Head of caudate nucleus (tissue), 42 donors: ENCODE measurements at regions not wholly inside any gene's neighbourhood (a gene's known extent, or its start where the extent isn't known, plus 50 kb on each side); places are given as distances from the start of the nearest gene placed in this dataset.

Source experiments
- DNase-seq, 42 donors: peaks; one replicate each; pipeline versions ENCODE4 v3.0.0 to v3.0.0-alpha.2; 2020 to 2021; ENCODE audit warnings: mixed read lengths in 7 of 42
- intact Hi-C: fragments of 100-400 bp; cut with DNase I; formaldehyde crosslinking; loops from one replicate; pipeline ENCODE4 v1.15.0; 2022

DNA sequence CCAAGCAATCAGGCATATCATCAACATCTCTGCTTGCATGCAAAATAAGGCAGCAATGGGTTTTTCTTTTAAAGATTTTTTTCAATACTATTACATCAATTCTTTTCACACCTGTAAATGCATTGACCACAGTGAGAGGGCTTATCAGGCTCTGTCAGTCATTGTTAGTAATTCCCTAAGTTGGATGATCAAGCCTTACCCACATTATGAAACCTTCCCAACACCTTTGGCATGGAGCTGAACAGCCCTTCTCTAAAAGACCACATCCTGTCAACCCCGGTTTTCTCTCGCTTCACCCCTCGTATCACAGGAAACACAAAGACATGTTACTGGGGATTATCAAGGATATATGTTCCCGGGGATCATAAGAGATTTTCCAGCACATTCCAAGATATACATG is 135.2 kb upstream of the SLC24A5 start:
- intact Hi-C loops, result loop anchor here (5.0 kb wide), 2 partner anchors 268 to 788 kb away; partner anchors contain the start of gene SEMA6D
- no peak for DNase-seq

DNA sequence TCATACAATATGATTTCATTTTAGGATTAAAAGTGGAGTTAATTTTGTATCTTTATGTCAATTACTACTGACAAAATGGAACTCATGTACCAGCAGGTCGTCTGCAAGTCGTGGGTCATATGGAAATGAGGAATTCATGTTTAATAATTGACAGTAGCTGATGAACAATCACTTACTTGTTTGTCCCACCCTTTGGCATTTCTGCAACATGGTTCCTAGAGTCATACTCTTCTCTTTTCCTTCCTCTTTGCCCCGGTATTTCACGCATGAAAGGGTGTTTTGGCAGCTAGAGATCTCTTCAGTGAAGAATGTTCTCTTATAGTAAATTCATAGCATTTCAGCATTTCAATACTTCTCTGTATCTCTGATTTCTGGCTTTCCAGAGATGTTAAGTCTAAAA is 133.3 kb upstream of the SLC24A5 start:
- no peak for DNase-seq
- intact Hi-C loops, result loop anchor here (5.0 kb wide), 2 partner anchors 270 to 790 kb away; partner anchors contain the start of gene SEMA6D

DNA sequence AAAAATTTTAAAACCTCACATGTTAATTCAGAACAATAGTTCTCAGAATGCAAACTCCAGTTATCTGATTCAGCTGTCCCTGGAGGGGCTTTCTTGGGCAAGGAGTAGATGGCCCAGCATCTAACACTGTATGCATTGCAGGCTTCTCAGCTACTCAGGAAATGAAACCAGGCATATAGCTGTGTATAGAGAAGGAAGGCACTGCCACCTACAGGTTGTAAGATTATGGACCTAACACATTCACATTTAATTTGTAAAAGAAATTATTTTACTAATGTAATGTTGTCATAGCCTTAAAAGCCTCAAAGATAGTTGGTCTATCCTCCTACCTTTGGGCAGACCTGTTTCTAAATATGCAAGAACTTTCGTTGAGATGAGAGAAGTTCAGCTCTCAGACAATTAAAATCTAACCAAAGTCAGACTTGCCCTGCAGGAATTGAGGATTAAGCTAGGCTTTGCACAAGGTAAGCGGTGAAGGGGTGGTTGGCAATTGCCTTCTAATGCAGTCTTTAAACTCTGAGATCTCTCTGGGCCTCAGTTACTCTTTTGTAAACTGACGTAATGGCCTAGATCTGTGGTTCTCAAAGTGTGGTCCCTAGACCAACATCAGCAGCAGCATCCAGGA is 132.8 kb upstream of the SLC24A5 start:
- peak in 29 of 42 donors; percentile 8 to 80 (median 49) for DNase-seq
- intact Hi-C loops, result loop anchor here (5.0 kb wide), 2 partner anchors 271 to 791 kb away; partner anchors contain the start of gene SEMA6D

DNA sequence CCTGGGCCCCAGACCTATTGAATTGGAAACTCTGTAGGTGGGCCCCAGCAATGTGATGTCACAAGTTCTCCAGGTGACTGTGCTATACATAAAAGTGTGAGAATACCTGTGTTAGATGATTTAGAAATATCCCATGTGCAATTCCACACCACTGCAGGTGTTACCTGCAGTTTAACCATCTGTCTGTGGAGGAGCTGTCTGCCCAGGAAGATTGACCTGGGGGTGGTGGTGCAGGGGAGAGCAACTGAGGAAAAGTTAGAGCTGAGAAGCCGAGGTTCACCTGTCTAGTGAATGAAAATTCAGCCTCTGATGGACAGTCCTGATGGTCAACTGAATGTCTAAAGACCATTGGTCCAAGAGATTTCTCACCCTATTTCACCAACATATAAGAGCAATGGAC is 132.2 kb upstream of the SLC24A5 start:
- no peak for DNase-seq
- intact Hi-C loops, result loop anchor here (5.0 kb wide), 2 partner anchors 271 to 791 kb away; partner anchors contain the start of gene SEMA6D

DNA sequence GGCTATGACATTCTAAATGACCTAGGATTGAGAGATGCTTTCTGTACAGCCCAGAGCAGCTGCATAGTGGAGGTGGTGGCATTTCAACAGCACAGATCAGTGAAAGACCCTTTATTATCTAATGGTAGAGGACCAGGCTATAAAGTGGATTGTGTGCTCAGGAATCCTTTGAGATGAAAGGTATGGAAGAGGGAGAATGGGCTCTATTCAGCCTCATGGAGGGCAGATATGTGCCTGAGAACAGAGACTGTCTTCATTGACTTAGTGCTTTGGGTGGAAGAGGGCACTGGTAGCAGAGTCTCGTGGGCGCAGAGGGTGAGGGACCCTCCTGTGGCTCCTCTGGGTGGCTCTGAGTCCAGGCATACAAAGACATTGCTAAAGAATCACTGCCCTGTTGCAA is 130.0 kb upstream of the SLC24A5 start:
- no peak for DNase-seq

DNA sequence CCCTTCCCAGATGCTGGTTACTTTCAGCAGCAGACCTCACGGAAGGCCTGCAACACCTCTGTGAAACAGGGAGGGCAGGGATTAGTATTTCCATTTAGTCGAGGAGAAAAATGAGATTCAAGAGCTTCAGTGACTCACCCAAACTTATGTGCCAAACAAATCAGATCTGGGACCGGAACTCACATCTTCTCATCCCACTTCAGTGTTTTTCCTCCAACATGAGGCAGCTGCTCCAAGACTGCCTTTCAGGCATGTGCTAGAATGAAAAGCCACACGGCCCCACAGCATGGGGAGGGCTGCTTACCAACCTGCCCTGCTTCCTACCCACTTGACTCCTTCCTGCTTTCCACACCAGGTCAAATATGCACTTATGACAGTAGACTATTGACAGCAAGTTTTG is 129.4 kb upstream of the SLC24A5 start:
- intact Hi-C loops, result no loop called here
- DNase-seq, result no peak

More for the DNA sequence above, 130.0 kb upstream of the SLC24A5 start:
- intact Hi-C loops, result no loop called here

DNA sequence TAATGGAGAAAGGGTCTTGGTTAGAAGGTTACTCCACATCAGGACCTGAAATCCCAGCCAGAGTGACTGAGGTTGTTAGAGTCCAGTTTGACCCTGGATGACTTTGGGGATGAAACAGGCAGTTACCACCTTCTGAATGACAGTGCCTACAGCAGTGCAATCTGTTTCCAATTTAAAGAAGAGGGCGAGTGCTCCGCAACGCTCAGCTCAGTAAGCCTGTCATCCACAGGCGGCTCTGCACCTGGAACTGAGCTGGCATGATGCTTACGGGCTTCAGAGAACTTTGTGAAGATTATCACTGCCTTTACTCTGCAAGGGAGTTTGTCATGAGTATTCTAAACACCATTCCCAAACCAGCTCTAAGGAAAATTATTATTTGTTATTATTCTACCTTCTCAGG is 127.7 kb upstream of the SLC24A5 start:
- DNase-seq, result no peak
- intact Hi-C loops, result no loop called here

DNA sequence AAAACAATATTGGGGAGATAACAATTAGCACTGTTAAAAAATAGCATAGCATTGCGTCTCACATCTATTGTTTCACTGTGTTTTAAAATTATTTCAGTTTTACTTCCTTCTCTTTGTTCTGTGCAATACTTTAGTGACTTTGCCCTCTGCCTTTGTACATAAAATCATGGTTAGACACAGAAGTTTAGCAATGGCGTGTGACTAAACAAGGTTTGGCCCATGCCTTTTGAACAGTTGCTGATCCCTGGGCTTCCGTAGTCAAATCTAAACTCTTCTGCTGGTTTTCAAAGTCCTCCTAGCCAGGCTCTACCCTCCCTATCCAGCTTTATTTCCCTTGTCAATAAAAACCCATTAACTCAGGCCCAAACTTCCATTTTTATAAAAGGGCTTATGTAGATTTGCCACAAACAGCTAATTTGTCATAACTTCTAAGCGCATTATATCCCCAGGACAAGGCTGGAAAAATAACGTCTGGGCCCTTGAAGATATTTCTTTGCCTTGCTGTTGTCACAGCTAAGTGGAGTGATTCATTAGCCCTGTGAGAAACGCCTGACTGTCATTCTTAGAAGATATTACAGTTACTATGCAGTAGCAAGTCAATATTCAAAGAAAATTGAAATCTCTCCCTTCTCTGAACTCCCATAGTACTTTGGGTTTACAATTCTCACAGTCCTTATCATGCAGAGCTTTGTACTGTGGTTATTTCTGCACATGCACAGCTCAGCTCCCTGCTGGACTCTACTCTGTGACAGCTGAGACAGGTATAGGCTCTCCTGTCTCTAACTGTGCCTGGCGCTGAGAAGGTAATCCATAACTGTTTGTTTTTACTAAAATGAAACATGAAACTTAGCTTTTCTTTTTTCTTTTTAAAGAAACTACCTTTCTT is 123.4 kb upstream of the SLC24A5 start:
- intact Hi-C loops, result no loop called here
- no peak for DNase-seq

DNA sequence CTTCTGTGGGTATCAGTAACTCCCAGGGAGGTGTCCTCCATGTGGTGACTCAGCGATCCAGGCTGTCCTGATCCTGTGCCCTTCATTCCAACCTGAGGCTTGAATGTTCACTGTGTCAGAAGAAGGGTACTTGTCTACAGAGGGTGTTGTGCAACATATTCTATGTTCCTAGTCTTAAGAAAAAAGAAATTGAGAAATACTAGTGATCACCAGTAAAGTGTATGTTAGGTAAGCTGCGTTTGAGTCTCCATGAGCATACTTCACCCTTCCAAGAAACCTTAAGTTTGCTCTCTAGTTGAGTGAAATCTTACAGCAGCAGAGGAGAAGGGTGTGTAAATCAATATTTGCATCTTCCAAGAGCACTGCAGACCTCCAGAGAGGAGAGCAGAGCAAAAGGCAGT is 122.2 kb upstream of the SLC24A5 start:
- no peak for DNase-seq
- intact Hi-C loops, result no loop called here

DNA sequence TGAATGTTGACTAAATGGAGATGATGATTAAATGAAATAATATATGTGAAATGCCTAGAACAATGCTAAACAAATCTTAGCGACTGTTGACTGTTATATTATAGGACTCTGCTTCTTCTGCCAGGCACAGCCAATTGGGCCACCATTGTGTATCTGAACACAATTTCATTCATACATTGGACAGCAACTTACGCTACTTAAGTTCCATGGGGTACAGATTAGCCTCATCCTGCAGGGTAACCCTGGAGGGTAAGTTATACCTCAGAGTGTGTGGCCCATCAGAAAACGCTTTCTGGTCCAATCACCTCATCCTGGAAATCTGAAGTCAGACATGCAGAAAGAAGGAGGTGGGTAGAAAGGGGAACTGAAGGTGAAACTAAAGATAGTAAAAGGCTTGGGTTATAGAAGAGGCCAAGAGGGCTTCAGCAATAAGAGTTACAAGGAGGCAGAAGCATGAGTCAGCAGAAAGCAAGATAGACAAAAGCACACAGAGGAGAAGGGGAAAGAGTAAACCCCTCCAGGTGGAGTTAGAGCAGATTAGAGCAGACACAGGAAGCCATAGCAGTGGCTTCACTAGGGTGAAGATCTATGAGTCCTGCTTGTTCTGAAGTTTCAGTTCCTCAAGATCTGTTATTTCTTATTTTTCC is 119.3 kb upstream of the SLC24A5 start:
- no peak for DNase-seq

DNA sequence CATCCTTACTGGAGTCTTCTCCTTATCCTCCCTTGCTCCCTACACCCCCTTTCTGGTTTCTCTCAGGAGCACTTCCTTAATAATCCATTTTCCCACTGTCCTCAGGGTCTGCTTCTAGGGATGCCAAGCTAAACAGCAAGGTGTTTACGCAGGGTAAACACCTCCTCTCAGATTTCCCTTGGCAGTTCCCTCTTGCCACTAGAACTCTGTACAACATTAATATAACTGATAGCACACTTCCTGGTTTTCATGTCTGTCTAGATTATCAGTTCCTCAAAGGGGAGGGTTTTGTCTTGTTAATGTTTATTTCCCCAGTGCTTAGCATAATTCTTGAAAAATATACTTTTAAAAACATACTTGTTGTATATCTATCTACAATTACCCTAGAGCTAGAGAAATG is 118.0 kb upstream of the SLC24A5 start:
- DNase-seq, result no peak
- intact Hi-C loops, result no loop called here

More for the DNA sequence above, 119.3 kb upstream of the SLC24A5 start:
- intact Hi-C loops, result no loop called here

DNA sequence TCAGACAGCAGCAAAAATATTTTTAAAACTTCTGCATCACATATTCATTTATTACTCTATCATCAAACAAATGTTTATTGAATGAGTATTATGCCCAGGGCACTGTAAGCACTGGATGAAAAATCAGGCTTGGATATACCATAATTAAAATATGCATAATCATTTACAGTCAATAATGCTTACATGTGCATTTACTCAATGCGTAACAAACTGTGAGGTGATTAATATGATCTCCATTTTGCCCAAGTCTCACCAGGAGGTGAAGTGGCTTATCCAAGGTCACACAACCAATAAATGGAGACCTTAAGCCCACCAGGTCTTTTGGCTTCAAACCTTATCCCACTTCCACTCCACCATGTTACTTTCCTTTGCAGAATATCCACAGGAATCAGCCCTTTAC is 117.3 kb upstream of the SLC24A5 start:
- intact Hi-C loops, result no loop called here

DNA sequence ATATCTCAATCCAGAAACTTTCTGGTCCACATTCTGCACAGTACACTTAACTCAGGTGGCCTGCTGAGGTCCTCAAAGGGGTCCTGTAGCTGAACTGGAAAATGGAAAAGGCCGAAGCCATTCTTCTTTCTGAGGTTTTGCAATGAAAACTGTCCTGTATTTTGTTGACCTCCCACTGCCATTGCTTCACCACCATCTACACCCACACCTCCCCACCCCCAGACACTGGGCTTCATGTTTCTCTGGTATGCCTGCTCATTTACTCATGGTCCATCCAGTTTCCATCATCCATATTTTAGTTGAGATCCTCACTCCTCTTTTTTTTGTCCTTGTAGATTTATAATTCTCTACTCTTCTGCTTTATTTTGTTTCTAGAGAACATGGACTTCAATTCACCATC is 115.7 kb upstream of the SLC24A5 start:
- intact Hi-C loops, result no loop called here
- no peak for DNase-seq

More for the DNA sequence above, 117.3 kb upstream of the SLC24A5 start:
- DNase-seq, result no peak

DNA sequence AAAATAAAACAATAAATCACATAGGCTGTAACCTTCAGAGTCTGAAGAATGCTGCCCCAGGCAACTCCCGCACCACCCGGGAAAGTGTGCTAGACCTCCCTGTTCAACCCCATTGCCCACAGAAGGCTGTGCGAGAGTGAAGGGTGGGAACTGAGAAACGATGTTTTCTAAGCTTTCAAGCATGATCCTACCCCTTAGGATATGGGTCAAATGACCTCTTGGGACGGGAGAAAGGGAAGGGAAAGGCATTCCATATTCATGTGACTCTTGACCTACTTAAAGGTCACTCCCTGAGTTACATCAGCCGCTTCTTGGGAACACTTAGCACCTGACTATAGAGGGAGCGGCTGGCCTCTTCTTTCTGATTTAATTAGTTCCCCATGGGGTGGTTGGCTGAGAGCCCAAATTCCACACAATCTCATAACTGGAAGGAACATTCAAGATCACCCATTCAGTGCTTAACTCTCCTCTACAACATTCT is 114.7 kb upstream of the SLC24A5 start:
- DNase-seq, result no peak
- intact Hi-C loops, result no loop called here

DNA sequence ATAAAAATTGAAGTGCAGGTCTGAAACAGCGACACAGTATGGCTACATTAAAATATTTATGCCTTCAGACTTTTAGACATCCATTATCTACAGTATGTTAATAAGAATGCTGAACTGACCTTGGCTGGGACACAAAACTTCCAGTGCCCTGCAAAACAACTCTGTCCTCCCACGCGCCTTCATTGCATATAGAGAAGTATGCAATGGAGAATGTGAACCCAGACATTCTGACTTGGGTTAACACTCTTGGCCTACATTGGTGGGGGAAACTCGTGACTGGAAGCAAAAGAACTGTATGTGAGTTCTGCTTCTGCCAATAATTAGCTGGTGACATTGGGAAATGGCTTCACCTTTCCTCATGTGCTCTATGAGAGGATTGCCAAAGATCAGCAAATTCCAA is 110.5 kb upstream of the SLC24A5 start:
- DNase-seq, result no peak
- intact Hi-C loops, result no loop called here

DNA sequence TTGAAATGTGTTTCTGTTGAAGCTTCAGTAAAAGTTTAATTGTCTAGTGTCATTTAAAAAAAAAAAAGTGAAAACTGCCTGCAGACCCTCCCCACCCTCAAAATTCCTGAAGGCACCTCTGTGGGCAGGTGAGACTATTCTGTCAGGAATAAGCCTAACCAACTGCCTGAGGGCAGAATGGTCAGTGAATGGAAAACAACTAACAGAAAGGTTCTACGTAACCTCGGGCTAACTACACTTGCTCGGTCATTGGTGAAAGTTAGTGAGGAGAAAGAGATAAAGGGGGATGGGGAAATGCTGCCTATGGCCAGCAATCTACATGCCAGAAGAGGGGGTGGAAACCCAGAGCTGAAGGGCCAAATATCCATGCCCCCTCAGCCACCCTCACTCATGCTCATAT is 108.6 kb upstream of the SLC24A5 start:
- DNase-seq, result no peak
- intact Hi-C loops, result no loop called here

DNA sequence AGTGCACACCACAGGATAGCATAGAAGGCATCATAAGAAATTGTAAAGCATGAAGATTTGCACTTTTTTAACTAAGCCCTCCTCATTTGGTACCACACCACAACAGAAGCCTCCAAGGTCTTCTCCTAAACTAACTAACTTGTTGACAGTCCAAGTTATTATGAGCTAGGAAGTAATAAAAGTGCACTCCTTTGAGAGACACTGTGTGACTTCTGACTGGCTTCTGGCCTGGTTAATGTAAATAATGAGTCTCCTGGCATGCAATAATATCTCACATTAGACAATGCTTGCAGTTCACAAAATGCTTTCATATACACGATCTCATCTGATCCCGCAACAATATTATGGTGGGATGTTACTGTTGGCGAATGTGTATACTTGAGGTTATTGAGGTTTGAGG is 103.9 kb upstream of the SLC24A5 start:
- DNase-seq, result no peak
- intact Hi-C loops, result no loop called here

DNA sequence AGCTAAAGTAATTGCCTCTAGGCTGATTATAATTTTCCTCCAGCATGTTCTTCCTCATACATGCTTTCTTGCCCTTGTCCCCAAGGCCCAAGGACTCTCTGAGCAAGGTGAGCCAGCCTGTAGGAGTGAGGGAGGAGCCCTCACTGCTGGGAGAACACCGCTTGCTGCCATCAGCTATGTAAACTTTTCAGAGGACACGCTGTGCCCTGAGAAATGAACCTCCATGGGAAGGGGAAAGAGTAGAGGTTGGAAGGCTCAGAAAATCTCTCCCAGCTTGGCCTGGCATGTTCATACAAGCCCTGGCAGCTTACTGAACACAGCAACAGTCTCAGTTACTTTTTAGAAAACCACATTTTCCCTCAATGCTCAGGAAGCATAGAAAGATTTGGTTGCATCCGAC is 103.0 kb upstream of the SLC24A5 start:
- intact Hi-C loops, result no loop called here
- DNase-seq, result no peak

DNA sequence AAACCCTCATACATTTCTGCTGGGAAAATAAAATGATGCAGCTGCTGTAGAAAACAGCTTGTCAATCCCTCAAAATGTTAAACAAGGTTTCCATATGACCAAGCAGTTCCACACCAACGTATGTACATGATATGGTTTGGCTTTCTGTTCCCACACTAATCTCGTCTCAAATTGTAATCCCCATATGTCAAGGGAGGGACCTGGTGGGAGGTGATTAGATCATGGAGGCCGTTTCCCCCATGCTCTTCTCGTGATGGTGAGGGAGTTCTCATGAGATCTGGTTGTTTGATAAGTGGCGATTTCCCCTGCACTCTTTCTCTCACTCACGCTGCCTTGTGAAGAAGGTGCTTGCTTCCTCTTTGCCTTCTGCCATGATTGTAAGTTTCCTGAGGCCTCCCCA is 100.6 kb upstream of the SLC24A5 start:
- intact Hi-C loops, result no loop called here
- DNase-seq, result no peak
